C4-2B (cell line): ENCODE measurements at regions not wholly inside any gene's neighbourhood (a gene's known extent, or its start where the extent isn't known, plus 50 kb on each side); places are given as distances from the start of the nearest gene placed in this dataset.

Source experiments
- H3K27ac ChIP-seq: fragments of 450-650 bp; 2 replicates; pipeline ENCODE4 v1.5.1; 2017
- CTCF ChIP-seq: fragments of 450-650 bp; conservative IDR thresholded peaks from 2 replicates; pipeline ENCODE4 v1.5.1; 2017; ENCODE audit warnings: mild to moderate bottlenecking
- ZFX ChIP-seq: fragments of 450-650 bp; IDR thresholded peaks from 2 replicates; pipeline ENCODE4 v1.6.1; 2017

- TF ChIP-seq CTCF = no peak
- no peak for TF ChIP-seq ZFX
- H3K27ac ChIP-seq = no peak overlapping the region
Observed at GRCh38 chr6:138647006-138647405, 126.6 kb upstream of the CCDC28A start.

GRCh38 chr6:138648127-138648526 lies 125.4 kb upstream of the CCDC28A start:
- no peak overlapping the region for H3K27ac ChIP-seq
- TF ChIP-seq ZFX (no peak), CTCF (no peak)

GRCh38 chr6:138651491-138651890 lies 122.1 kb upstream of the CCDC28A start:
- no peak overlapping the region for H3K27ac ChIP-seq
- TF ChIP-seq ZFX = no peak
- no peak for TF ChIP-seq CTCF

- TF ChIP-seq CTCF (no peak), ZFX (no peak)
- no peak overlapping the region for H3K27ac ChIP-seq
Observed at GRCh38 chr6:138652824-138653223, 120.7 kb upstream of the CCDC28A start.

GRCh38 chr6:138653435-138653834 lies 120.1 kb upstream of the CCDC28A start:
- no peak overlapping the region for H3K27ac ChIP-seq
- TF ChIP-seq ZFX = no peak
- TF ChIP-seq CTCF = no peak

- TF ChIP-seq CTCF = no peak
- H3K27ac ChIP-seq = no peak overlapping the region
Observed at GRCh38 chr6:138654715-138655634, 118.6 kb upstream of the CCDC28A start.

- no peak overlapping the region for H3K27ac ChIP-seq
Observed at GRCh38 chr6:138655828-138656227, 117.7 kb upstream of the CCDC28A start.

More at GRCh38 chr6:138655828-138656227, 117.7 kb upstream of the CCDC28A start:
- no peak for TF ChIP-seq CTCF
- TF ChIP-seq ZFX = no peak
